HG03039 (cell line): ENCODE measurements at regions not wholly inside any gene's neighbourhood (a gene's known extent, or its start where the extent isn't known, plus 50 kb on each side); places are given as distances from the start of the nearest gene placed in this dataset.
"Not testable (repeated sequence)": the region's sequence is repeated elsewhere in the genome, so short reads cannot be mapped to it uniquely, and the experiment has no call there.

Experiments used
- ATAC-seq: cut with Tn5 transposase; IDR thresholded peaks from one replicate; pipeline ENCODE4 v1.9.1; 2021; ENCODE audit warnings: mild to moderate bottlenecking, moderate library complexity; ENCODE audit not compliant: unreplicated experiment

DNA sequence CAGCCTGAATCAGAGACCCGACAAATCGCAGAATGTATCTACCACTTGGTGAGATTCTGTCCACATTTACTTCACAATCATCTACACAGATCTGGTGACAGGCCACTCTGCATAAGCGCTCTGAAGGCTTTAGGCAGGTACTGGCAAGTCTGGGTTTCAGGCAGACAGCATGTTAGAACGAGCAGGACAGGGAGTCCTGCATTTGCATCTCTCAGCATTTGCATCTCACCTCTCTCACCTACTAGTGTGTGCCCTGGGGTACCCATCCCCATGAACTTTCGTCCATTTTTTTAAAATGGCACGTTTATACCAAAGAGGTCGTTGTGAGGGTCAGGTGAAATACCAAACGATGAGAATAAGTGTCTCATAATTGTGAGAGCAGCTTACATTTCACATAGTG is 108.2 kb downstream of the SPATA31A1 start:
- ATAC-seq, result not testable (repeated sequence)

DNA sequence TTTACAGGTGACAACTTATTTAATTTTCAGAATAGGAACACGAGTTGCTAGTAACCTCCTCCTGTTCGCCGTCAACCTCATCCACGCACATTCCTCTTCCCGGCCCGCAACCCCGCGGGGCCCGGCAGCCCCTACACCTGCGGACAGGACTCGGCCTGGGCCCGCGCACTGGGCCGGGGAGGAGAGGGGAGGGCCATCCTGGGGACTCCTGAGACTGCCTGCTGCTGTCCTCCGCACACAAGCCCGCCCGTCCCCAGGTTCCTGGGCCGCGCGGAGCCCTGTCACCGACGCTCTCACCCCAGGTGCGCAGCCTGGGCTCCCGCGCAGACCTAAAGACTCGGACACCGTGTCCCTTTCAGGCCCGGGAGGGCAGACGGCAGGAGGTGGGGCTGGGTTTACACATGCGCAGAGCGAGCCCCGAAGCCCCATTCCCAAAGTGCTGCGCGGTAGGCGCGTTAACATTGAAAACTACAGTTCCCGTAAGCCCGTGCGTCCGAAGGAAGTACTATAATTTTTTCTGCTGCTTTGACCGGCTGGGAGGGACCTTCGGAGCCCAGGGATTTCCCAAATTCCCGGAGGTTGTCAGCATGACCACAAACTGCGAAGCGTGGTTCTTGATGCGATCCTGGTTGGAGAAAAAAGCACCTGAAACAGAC is 108.8 kb downstream of the SPATA31A1 start:
- ATAC-seq, result peak; percentile 94

DNA sequence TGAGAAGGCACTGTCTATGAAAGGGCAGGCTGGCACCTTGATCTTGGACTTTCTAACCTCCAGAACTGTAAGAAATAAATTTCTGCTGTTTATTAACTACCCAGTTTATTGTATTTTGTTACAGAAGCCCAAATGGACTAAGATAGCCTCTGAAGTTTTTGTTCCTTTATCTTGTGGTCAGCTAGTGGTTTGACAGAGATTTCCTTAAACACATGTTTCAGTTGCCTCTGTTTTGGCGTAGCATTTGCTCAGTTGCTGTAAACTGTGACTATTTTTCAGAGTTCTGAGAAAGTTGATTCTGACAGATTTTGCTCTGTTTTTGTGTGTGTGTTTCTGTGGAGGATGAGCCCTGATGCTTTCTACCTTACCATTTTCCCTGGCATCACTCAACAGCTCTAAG is 119.0 kb downstream of the SPATA31A1 start:
- peak; percentile 96 for ATAC-seq

DNA sequence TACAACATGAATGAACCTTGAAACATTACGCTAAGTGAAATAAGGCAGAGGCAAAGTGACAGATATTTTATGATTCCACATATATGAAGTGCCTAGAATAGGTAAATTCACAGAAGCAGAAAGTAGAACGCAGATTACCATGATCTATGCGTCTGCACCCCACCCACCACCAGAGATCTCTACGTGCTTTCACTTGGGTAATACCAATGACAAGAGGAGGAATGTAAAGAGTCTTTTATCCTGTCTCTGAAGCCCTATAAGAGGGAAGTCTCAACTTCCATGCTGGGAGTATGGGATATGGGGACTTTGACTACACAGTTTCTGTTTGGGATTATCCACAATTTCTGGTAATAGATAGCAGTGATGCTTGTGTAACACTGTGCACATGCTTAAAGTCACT is 127.6 kb downstream of the SPATA31A1 start:
- ATAC-seq, result not testable (repeated sequence)

DNA sequence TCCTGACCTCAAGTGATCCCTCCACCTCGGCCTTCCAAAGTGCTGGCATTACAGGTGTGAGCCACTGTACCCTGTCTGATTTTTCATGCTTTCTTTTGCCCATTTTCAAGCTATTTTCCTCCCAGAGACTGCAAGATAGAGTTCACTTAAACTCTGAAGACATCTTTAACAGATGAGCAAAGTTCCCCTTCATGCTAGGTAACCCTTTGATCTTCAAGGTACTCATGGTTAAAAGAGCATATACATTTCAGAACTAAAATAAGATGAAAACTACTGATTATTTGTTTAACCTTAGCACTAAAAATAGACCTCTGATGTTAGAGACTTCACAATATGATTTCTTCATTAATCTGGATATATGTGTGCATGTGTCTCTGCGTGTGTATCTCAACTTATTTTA is 128.4 kb downstream of the SPATA31A1 start:
- ATAC-seq, result peak; percentile 17

DNA sequence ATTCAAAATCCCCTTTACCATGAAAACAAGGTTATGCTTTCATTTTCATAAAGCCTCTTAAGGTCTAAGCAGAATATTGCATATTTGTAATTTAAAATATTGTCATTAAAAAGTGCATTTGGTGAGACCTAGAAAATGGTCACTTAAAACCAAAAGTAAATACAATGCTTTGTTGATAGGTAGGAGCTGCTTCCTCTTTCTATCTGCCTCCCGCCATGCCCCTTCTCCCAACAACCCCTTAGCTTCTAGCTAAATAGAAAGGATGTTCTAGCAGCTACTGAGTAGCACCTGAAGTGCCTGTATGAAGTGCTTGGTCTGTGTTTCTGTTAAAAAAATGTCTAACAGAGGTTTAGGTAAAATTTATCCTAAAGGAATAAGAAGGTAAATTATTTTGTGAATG is 128.8 kb downstream of the SPATA31A1 start:
- peak; percentile 71 for ATAC-seq

DNA sequence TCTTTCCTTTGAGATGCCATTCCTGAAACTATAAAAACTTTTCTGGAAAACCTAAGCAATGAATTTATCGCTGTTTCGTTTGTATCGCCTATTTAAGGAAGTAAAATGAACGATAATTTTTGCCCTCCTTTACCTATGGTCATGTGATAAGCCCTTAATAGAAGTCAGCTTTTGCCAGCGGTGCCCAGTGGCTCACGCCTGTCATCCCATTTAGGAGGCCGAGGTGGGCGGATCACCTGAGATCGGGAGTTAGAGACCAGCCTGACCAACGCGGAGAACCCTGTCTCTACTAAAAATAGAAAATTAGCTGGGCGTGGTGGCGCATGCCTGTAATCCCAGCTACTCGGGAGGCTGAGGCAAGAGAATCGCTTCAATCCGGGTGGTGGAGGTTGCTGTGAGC is 132.0 kb downstream of the SPATA31A1 start:
- not testable (repeated sequence) for ATAC-seq

DNA sequence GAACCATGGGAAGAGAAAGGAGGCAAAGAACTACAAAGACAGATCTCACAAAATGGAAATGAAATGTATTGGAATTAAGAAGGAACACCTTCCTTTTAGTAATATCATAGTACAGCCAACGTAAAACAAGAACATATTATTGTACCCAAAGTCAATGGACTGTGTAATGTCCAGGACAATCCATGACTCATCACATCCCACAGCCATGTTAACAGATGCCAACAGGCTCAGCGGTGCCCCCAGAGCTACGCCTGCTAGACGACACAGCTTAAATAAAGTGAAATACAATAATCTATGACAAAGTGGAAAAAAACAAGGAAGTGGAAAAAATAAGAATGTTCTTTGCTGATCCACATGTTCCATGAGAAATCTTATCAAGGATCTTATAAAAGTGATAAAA is 140.8 kb downstream of the SPATA31A1 start:
- ATAC-seq, result not testable (repeated sequence)

DNA sequence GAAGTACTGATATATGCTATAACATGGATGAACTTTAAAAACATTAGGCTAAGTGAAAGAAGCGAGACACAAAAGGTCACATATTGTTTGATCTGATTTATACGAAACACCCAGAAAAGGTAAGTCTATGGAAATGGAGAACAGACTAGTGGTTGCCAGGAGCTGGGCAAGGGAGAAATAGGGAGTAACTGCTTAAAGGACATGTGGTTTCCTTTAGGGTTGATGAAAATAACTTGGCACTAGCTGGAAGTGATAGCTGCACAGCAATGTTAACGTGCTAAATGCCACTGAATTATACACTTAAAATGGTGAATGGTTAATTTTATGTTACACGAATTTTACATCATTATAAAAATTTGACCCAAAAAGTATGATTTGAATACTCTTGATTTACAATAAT is 147.7 kb downstream of the SPATA31A1 start:
- ATAC-seq, result not testable (repeated sequence)

DNA sequence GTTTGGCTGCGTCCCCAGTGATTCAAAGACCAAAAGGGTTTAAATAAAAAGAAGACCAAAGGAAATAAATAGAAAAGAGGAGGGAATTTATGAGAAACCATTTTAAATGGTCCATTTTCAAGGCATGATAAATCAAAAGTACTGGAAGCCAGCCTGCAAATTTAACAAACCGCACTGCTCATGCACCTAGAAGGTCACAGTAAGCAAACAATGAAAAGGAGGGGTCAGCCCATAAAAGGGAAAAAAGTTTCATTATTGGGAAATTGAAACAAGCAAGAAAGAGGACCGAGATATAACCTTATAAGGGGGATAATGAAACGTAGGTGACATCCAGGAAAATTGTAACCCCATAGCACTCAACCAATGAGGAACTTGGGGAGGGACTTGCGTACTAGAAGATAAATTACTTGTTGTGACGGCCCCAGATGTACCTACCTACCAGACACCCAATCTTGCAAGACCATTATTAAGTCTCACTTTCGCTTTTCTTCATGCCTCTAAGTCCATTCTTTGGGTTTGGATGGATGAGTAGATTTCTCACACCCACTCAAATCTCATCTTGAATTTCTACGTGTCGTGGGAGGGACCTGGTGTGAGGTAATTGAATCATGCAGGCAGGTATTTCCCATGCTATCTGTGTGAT is 172.0 kb downstream of the SPATA31A1 start:
- not testable (repeated sequence) for ATAC-seq

DNA sequence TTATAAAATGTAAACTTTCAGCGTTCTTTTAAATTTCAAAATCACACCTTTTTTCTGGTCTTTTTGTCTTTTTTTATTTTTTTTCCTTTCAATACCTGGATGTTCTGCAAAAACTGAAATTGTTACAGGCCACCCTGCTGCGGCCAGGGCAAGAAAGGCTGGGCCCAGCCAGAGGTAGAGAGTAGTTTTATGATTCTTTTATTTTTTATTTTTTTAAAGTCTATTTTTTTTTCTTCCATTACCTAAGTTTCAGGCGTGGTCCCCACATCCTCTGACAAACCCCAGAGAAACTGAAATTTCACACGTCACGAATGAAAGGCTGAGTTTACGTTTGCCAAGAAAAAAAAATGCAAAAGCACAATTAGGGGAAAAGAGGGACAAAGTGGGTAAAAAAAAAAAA is 177.1 kb downstream of the SPATA31A1 start:
- not testable (repeated sequence) for ATAC-seq

DNA sequence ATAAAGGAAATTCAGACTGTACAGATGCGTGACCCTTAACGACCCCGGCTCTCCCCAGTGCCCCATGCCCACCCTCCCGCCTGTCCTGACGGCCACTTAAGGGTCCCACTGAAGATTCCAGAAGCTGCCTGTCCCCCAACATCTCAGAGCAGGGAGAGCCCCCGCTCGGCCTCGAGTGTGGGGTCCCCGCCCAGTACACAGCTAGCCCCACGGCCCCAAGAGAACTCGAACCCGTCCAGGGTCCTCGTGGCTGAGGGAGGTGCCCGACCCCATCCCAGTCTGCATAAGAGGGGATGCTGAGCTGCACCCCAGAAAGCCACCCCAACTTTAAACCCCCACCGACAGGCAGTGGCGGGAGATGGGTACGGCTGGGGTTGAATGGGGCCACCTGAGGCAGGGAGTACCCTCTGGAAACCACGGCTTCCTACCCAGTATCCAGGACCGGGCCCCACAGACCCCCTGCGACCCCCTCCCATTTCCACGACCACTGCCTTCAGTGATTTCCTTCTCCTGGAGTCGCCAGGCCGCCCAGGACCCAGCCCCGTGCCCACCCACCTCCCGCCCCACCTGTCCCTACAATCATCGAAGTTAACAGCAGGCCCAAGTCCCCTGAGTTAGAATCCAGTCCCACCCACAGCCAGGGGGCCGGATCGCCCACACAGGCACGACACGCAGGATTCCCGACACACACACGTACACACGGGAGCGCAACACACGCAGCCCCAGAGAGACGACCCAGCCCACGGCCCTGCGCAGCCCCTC is 177.7 kb downstream of the SPATA31A1 start:
- not testable (repeated sequence) for ATAC-seq

DNA sequence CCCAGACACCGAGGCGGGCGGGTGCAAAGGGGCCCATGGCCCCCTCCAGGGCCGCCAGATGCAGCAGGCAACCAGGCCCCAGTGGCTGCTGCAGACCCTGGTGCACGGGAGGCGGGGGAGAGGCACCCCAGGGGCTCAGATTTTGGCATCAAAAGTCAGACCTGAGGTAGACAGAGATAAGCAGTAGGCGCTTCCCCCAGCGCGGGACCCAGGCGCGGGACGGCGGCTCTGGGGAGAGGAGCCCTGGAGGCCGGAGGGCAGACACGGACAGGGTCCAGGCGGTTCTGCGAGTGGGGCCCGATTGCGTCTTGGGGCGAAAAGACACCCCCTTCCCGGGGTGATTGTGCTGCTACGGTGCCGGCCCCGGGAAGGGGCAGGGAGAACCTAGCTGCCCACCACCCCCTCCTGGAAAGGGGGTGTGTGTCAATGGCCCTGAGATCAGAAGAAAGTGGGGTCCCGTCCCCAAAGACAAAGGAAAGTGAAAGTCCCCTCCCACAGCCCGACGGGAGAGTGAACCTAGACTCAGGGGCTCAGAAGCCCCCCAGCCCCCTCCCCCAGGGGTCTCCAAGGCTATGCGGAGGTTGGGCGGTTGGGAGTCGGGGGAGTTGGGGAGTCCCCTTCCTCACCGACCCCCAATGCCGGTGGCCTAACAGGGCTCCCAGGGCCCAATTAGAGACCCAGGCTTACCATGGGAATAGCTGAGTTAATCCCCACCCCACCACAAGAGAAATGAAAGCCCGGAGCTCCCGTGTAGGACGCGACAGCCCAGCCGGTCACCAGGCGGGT is 178.5 kb downstream of the SPATA31A1 start:
- not testable (repeated sequence) for ATAC-seq

DNA sequence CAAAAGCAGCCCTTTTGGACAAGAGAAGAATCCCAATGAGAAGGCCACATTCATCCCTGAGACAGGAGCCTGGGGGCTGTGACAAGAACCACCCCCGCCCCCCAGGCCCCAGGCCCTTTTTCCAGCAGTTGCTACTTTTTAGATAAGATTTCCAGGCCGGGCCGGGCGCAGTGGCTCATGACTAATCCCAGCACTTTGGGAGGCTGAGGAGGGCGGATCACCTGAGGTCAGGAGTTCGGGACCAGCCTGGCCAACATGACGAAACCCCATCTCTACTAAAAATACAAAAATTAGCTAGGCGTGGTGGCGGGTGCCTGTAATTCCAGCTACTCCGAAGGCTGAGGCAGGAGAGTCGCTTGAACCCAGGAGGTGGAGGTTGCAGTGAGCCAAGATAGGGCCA is 179.4 kb downstream of the SPATA31A1 start:
- ATAC-seq, result not testable (repeated sequence)

DNA sequence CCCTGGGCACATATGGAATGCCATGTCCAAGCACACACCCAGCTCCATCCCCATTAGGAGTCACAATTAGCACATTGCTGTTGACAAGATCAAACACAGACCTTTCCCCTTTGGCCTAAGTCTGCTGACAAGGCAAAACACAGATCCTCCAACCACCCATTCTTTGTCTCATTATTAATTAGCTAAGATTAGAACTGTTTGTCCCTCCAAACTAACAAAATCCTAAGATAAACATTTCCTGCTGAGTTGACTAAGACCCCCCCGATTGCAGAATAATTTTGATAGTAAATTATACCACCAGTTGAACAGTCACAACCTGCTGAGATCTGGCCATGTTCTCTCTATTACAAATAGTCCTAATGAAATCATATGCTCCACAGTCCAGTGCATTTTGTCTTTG is 186.7 kb downstream of the SPATA31A1 start:
- not testable (repeated sequence) for ATAC-seq

DNA sequence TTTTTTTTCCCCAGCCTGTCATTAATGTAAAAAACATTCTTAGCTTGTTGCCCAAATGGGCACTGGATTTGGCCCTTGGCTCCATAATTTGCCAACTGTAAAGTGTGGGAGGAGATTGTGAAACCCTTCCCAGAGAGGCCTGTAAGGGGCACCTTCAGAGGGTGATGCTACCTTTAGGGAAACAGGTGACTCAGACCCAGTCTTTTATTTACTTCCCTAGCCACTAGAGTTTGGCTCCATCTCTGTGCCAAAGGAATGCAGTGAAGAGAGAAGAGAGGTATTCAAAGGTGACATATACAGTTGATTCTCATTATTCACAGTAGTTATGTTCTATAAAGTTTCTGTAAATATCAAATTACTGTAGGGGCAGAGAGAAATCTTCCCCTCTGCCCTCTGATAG is 189.6 kb downstream of the SPATA31A1 start:
- ATAC-seq, result not testable (repeated sequence)

DNA sequence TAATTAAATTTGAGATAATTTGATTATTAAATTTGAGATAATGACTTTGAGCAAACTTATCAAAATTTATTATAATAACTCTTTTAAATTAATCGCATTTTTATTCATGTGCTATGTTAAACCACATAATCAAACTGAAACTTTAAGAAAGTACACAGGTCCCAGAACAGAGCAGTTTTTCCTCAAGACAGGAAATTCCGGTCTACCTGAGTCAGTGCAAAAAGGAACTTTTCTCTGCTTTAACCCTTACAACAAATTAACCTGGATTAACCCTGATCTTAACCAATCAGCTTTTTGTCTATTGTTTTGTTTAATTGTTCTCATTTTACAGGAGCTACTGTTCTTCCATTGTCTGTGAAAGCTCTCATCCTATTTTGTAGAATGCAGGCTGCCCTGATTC is 195.1 kb downstream of the SPATA31A1 start:
- not testable (repeated sequence) for ATAC-seq

DNA sequence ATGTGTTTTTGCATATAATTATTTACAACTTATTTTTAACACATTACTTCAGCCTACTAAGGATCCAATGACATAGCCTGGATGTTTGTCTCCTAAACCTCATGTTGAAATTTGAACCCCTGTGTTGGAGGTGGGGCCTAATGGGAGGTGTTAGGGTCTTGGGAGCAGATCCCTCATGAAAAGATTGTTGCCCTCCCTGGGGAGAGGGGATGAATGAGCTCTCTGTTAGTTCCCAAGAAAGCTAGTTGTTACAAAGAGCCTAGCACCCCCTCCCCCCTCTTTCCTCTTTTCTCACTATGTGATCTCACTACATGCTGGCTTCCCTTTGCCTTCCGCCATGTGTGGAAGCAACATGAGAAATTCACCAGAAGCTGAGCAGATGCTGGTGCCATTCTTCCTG is 196.1 kb downstream of the SPATA31A1 start:
- ATAC-seq, result not testable (repeated sequence)

DNA sequence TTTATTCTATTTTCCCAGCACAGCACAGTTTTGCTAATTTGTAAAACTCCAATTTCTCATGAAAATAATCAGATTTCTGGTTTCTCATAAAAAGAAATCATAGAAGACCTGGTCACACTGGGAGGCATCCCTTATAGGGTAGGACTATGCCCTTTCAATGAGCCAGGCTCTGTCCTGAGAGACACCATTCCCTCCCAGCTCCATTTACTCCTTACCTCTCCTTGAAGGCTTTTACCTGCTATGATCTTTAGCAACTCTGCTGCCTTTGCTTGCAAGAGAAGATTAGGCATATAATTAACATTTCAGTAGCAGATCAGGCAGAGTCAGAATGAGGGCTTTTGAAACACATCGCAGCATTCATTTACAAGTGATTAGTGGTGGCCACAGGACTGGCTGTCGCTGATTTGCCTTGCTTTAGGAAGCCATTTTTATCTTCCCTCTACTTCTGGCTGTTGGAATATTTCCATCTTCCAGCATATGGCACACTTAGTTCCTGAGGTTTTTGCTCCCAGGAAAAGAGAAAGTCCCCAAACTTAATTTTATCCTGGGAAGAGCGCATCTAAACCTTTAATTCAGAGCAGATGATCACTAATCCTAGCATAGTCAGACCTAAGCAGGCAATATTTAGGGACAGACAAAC is 196.9 kb downstream of the SPATA31A1 start:
- not testable (repeated sequence) for ATAC-seq

DNA sequence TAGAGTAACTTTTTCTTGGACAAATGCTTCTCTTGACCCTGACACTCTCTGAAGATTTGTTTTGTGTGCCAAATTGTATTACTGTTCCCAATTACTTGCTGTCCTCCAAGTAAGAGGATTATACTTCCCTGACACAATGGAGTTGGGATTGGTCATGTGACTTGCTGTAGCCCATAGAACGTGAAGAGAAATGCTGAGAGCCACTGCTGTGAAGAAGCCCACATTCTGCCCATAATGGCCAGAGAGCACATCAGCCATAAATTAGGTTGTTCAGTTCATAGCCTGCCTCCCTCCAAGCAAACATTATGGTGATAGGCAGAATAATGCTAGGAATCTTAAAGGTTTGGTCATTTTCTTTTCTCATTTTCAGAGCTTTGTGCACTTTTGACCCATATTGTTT is 198.9 kb downstream of the SPATA31A1 start:
- not testable (repeated sequence) for ATAC-seq

DNA sequence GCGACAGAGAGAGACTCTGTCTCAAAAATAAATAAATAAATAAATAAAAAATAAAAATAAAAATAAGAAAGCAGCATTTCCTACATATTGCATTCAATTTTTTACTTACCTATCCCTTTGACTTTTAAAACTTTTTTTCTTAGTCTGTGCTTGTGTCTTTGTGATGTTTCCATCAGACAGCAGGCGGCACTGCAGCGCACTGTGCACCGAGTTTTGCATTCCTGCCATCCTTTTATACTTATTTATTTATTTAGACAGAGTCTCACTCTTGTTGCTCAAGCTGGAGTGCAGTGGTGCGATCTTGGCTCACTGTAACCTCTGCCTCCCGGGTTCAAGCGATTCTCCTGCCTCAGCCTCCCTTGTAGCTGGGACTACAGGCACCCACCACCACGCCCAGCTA is 203.9 kb downstream of the SPATA31A1 start:
- ATAC-seq, result not testable (repeated sequence)
